DND-41 (cell line): ENCODE measurements at regions not wholly inside any gene's neighbourhood (a gene's known extent, or its start where the extent isn't known, plus 50 kb on each side); places are given as distances from the start of the nearest gene placed in this dataset.

Experiments
- EZH2 ChIP-seq: IDR thresholded peaks from 3 replicates; pipeline ENCODE4 v1.6.1; 2012; ENCODE audit warnings: borderline replicate concordance, low read depth, mild to moderate bottlenecking, moderate library complexity, low read length, inconsistent platforms; ENCODE audit not compliant: severe bottlenecking
- TF ChIP-seq, protein P1 (sequence below): IDR thresholded peaks from 2 replicates; pipeline ENCODE4 v1.5.1; 2012; ENCODE audit warnings: borderline replicate concordance, low read length, moderate library complexity, mild to moderate bottlenecking; ENCODE audit not compliant: poor library complexity, severe bottlenecking; ENCODE audit errors: extremely low read depth

DNA sequence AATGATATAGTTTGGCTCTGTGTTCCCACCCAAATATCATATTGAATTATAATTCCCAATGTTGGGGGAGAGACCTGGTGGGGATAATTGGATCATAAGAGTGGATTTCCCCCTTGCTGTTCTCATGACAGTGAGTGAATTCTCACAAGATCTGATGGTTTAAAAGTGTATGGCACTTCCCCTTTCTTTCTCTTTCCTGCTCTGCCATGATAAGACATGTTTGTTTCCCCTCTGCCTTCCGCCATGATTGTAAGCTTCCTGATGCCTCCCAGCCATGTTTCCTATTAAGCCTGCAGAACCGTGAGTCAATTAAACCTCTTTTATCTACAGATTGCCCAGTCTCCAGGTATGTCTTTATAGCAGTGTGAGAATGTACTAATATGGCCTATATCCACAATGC lies 126.7 kb upstream of the GMNC start:
- TF ChIP-seq EZH2, result no peak
- TF ChIP-seq, protein P1, sequence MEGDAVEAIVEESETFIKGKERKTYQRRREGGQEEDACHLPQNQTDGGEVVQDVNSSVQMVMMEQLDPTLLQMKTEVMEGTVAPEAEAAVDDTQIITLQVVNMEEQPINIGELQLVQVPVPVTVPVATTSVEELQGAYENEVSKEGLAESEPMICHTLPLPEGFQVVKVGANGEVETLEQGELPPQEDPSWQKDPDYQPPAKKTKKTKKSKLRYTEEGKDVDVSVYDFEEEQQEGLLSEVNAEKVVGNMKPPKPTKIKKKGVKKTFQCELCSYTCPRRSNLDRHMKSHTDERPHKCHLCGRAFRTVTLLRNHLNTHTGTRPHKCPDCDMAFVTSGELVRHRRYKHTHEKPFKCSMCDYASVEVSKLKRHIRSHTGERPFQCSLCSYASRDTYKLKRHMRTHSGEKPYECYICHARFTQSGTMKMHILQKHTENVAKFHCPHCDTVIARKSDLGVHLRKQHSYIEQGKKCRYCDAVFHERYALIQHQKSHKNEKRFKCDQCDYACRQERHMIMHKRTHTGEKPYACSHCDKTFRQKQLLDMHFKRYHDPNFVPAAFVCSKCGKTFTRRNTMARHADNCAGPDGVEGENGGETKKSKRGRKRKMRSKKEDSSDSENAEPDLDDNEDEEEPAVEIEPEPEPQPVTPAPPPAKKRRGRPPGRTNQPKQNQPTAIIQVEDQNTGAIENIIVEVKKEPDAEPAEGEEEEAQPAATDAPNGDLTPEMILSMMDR, result no peak
